Activated T-cell treated with anti-CD3 and anti-CD28 coated beads, Interleukin-2, amount 50 U/mL, for 72 hours (primary cell): ENCODE measurements at regions not wholly inside any gene's neighbourhood (a gene's known extent, or its start where the extent isn't known, plus 50 kb on each side); places are given as distances from the start of the nearest gene placed in this dataset.
"Not testable (repeated sequence)": the region's sequence is repeated elsewhere in the genome, so short reads cannot be mapped to it uniquely, and the experiment has no call there.

Experiments
- ATAC-seq, 2 donors: fragments of 150-1000 bp; cut with Tn5 transposase; replicated peaks in 1 of 2; 2 replicates each; pipeline ENCODE4 v1.10.0; 2021; ENCODE audit warnings: moderate library complexity in 2 of 2, mild to moderate bottlenecking in 1 of 2
- DNase-seq, 2 donors: peaks; one replicate each; pipeline ENCODE4 v3.0.0; 2021 to 2022; ENCODE audit warnings: mixed read lengths in 1 of 2
- H3K27ac Mint-ChIP-seq: one replicate; pipeline ENCODE4 v1.8.0; 2022; ENCODE audit warnings: mild to moderate bottlenecking, moderate library complexity, mixed read lengths
- H3K27me3 Mint-ChIP-seq: one replicate; pipeline ENCODE4 v1.8.0; 2022; ENCODE audit warnings: low read depth, mixed read lengths
- H3K36me3 Mint-ChIP-seq, 2 donors: one replicate each; pipeline ENCODE4 v1.8.0; 2022; ENCODE audit warnings: mixed read lengths in 2 of 2, mild to moderate bottlenecking in 1 of 2; ENCODE audit not compliant: insufficient read depth in 2 of 2
- H3K4me1 Mint-ChIP-seq: one replicate; pipeline ENCODE4 v1.8.0; 2022; ENCODE audit warnings: low read depth, mixed read lengths
- H3K4me3 Mint-ChIP-seq, 2 donors: one replicate each; pipeline ENCODE4 v1.8.0; 2022; ENCODE audit warnings: mild to moderate bottlenecking in 2 of 2, mixed read lengths in 2 of 2, moderate library complexity in 2 of 2
- H3K9me3 Mint-ChIP-seq, 2 donors: one replicate each; pipeline ENCODE4 v1.8.0; 2022; ENCODE audit warnings: mixed read lengths in 2 of 2

GRCh38 chr2:209147981-209148380 is 275.9 kb upstream of the MAP2 start:
- Mint-ChIP-seq H3K4me1 (no peaks in the 10 kb centered on the region), H3K4me3 (no peak overlapping the region), H3K27me3 (no peaks in the 10 kb centered on the region), H3K36me3 (no peaks in the 10 kb centered on the region), H3K9me3 (no peaks in the 10 kb centered on the region), H3K27ac (no peak overlapping the region)
- ATAC-seq (no peak), DNase-seq (no peak)

DNA sequence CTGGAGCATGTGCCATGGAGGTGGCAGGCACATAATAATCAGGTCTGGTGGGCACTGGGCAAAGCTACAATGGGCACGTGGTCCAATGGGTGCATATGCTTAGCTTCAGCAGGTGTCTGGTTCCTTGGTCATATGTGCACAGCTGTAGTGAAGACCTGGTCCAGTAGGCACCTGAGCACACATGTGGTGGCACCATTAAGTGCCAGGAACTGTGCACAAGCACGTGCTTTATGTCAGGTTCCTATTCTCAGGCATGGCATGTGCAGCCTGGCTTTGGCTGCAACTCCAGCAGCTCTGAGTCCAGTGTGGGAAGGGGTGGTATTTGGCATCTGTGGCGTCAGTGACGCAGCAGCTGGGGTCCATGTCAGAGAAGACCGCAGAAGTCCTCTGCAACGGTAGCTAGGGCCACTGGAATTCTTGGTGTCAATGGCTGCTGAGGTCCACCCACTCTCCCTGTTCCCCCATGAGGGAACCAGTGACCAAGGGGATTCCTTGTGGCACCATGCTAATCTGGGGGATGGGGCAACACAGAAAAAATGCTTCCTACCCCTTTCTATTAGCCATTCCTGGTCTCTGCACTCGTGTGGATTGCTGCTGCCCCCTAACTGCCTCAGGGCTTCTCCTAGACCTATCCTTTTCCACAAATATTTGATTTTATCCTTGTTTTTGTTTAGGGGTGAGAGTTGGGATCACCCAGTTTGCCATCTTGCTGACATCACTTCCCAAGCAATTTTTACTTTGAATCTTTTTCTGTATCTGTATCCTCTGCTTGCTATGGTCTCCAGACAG is 262.9 kb upstream of the MAP2 start:
- Mint-ChIP-seq H3K4me3 (no peak overlapping the region), H3K36me3 (no peaks in the 10 kb centered on the region), H3K4me1 (no peaks in the 10 kb centered on the region), H3K9me3 (peaks cover 1 to 3% of the 10 kb centered on the region in 2 donors), H3K27ac (no peak overlapping the region), H3K27me3 (no peaks in the 10 kb centered on the region)
- ATAC-seq (no peak), DNase-seq (no peak)

DNA sequence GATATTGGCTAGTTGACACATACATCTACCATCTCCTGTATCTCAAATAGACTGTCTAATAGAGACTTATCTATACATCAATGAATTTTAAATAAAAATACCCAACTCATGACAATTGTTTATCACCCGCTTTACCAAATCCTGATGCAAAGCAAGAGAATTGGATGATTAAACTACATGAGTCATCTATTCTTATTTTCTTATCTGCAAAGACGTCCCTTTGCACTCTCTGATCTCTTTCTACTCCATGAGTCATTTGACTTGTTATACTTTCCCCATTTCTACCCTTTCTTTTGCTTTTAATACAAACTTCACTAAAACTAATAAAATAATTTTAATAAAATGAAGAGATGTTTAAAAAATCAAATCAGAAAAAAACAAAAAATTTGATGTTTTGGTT is 261.7 kb upstream of the MAP2 start:
- no peak for ATAC-seq
- Mint-ChIP-seq H3K9me3 (peaks cover 1 to 3% of the 10 kb centered on the region in 2 donors), H3K4me3 (no peak overlapping the region)

GRCh38 chr2:209181984-209182383 is 241.9 kb upstream of the MAP2 start:
- Mint-ChIP-seq H3K4me1 (no peaks in the 10 kb centered on the region), H3K27ac (no peak overlapping the region), H3K9me3 (peaks cover 7 to 8% of the 10 kb centered on the region in 2 donors), H3K36me3 (no peaks in the 10 kb centered on the region), H3K4me3 (no peak overlapping the region), H3K27me3 (no peaks in the 10 kb centered on the region)
- DNase-seq (no peak), ATAC-seq (peak in 1 of 2 donors; percentile 68)

More for the DNA sequence above, 261.7 kb upstream of the MAP2 start:
- no peaks in the 10 kb centered on the region for H3K27me3 Mint-ChIP-seq
- H3K36me3 Mint-ChIP-seq = no peaks in the 10 kb centered on the region
- no peak for DNase-seq
- no peak overlapping the region for H3K27ac Mint-ChIP-seq
- no peaks in the 10 kb centered on the region for H3K4me1 Mint-ChIP-seq

DNA sequence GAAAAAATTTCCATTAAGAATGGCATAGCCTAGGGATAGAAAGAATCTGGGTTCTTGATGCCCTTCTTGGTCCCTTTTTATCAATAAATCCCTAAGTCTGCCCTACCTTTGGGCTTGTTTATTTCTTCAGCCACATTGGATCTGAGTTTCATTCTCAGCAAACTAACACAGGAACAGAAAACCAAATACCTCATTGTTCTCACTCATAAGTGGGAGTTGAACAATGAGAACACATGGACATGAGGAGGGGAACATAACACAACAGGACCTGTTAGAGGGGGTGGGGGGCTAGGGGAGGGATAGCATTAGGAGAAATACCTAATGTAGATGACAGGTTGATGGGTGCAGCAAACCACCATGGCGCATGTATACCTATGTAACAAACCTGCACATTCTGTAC is 237.0 kb upstream of the MAP2 start:
- H3K4me3 Mint-ChIP-seq, H3K27ac Mint-ChIP-seq, H3K36me3 Mint-ChIP-seq, ATAC-seq, DNase-seq, H3K9me3 Mint-ChIP-seq, H3K4me1 Mint-ChIP-seq, H3K27me3 Mint-ChIP-seq: not testable (repeated sequence)

- Mint-ChIP-seq H3K4me3 (no peak overlapping the region), H3K27ac (no peak overlapping the region)
- no peak for ATAC-seq
Observed at GRCh38 chr2:209189893-209190292, 234.0 kb upstream of the MAP2 start.

DNA sequence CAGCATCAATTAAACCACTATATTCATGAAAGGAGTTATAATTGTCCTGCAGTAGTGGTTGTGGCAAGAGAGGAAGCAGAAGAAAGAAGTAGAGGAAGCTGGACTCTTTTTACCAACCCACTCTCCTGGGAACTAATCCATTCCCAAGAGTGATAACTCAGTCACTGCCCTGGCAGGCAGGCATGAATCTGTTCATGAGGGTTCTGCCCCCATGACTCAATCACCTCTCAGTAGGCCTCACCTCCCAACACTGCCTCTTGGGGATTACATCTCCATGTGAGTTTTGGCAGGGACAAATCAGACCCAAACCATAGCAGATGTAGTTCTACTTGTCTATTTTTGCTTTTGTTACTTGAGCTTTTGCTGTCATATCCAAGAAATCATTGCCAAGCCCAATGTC is 232.7 kb upstream of the MAP2 start:
- H3K4me1 Mint-ChIP-seq = no peaks in the 10 kb centered on the region
- no peak for DNase-seq
- no peak overlapping the region for H3K27ac Mint-ChIP-seq
- peaks cover 5 to 6% of the 10 kb centered on the region in 2 donors for H3K9me3 Mint-ChIP-seq
- ATAC-seq = no peak
- no peak overlapping the region for H3K4me3 Mint-ChIP-seq
- no peaks in the 10 kb centered on the region for H3K36me3 Mint-ChIP-seq
- H3K27me3 Mint-ChIP-seq = no peaks in the 10 kb centered on the region

More at GRCh38 chr2:209189893-209190292, 234.0 kb upstream of the MAP2 start:
- no peaks in the 10 kb centered on the region for H3K36me3 Mint-ChIP-seq
- H3K4me1 Mint-ChIP-seq = no peaks in the 10 kb centered on the region
- no peaks in the 10 kb centered on the region for H3K27me3 Mint-ChIP-seq
- no peak for DNase-seq
- H3K9me3 Mint-ChIP-seq = peaks cover 5 to 6% of the 10 kb centered on the region in 2 donors

GRCh38 chr2:209194717-209195116 is 229.1 kb upstream of the MAP2 start:
- DNase-seq (no peak), ATAC-seq (no peak)
- no peaks in the 10 kb centered on the region for H3K27me3 Mint-ChIP-seq
- no peak overlapping the region for H3K4me3 Mint-ChIP-seq
- H3K36me3 Mint-ChIP-seq = no peaks in the 10 kb centered on the region
- H3K4me1 Mint-ChIP-seq = no peaks in the 10 kb centered on the region
- peaks cover 5 to 12% of the 10 kb centered on the region in 2 donors for H3K9me3 Mint-ChIP-seq
- no peak overlapping the region for H3K27ac Mint-ChIP-seq

DNA sequence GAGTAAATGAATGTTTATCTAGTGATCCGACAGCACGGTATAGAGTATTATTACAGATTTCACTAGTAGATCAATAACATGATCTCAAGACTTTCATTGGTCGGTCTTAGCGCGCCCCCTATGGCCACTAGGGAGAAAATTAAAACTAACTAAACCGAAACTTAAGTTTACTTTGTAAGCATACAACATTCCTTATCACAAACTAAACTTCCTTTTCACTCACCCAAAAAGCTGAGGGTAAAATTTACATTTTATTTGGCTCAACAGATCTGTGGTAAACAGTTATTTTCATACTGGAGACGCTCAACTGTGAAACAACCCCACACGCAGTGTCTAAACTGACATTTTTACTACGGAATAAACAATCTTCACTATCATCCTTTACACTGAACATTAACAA is 215.6 kb upstream of the MAP2 start:
- Mint-ChIP-seq H3K27ac (no peak overlapping the region), H3K36me3 (no peaks in the 10 kb centered on the region), H3K4me3 (no peak overlapping the region), H3K9me3 (peaks cover 0 to 2% of the 10 kb centered on the region in 2 donors), H3K27me3 (no peaks in the 10 kb centered on the region), H3K4me1 (no peaks in the 10 kb centered on the region)
- DNase-seq = peak; percentile 8 to 19
- no peak for ATAC-seq

- no peaks in the 10 kb centered on the region for H3K4me1 Mint-ChIP-seq
- ATAC-seq = no peak
- H3K9me3 Mint-ChIP-seq = peaks cover 0 to 2% of the 10 kb centered on the region in 2 donors
- DNase-seq = no peak
- H3K27ac Mint-ChIP-seq = no peak overlapping the region
- no peak overlapping the region for H3K4me3 Mint-ChIP-seq
- no peaks in the 10 kb centered on the region for H3K27me3 Mint-ChIP-seq
- H3K36me3 Mint-ChIP-seq = no peaks in the 10 kb centered on the region
Observed at GRCh38 chr2:209209943-209210342, 213.9 kb upstream of the MAP2 start.

- DNase-seq = no peak
- no peaks in the 10 kb centered on the region for H3K4me1 Mint-ChIP-seq
- H3K27me3 Mint-ChIP-seq = no peaks in the 10 kb centered on the region
- no peaks in the 10 kb centered on the region for H3K36me3 Mint-ChIP-seq
- peaks cover 0 to 4% of the 10 kb centered on the region in 2 donors for H3K9me3 Mint-ChIP-seq
- no peak for ATAC-seq
- H3K4me3 Mint-ChIP-seq = no peak overlapping the region
- no peak overlapping the region for H3K27ac Mint-ChIP-seq
Observed at GRCh38 chr2:209230560-209230959, 193.3 kb upstream of the MAP2 start.

- H3K27me3 Mint-ChIP-seq = no peaks in the 10 kb centered on the region
- DNase-seq (no peak), ATAC-seq (no peak)
- no peaks in the 10 kb centered on the region for H3K4me1 Mint-ChIP-seq
- H3K27ac Mint-ChIP-seq = no peak overlapping the region
- no peak overlapping the region for H3K4me3 Mint-ChIP-seq
- H3K9me3 Mint-ChIP-seq = peaks cover 0 to 5% of the 10 kb centered on the region in 2 donors
- no peaks in the 10 kb centered on the region for H3K36me3 Mint-ChIP-seq
Observed at GRCh38 chr2:209236377-209236776, 187.5 kb upstream of the MAP2 start.

DNA sequence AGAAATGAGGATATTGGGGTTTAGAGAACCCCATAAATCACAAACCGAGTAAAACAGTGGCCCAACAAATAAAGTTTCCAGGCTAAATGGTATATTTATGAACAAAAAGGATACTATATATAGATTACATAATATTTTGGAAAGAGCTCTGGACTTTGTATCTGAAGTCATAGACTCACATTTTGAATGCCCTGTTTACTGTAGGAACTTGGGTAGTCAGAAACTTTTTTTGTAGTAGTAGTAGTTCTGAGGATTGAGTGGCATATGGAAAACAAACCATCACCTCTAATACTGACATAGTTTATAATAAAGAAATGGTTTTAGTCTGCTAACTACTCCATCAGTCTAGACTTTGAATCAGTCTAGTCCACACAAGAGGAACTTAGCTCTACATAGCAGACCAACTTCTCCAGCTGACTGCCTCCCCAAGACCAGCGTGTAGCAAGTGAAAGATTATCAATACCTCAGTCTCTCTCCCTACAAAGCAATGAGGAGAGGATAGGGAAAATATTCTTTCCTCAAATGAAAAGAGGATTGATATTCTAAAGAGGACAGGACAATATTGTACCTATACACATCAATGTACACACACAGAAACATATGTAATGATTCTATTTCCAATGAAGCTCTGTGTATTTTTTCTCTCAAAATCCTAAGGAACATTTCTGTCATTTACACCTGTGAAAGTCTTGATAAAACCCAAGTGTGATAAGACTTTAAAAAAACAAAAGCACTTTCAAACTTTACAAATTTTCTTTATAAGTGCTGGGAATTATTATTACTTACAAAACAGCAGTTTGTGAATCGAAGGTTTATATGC is 184.9 kb upstream of the MAP2 start:
- Mint-ChIP-seq H3K4me1 (no peaks in the 10 kb centered on the region), H3K4me3 (no peak overlapping the region), H3K27ac (no peak overlapping the region), H3K9me3 (peaks cover 2 to 13% of the 10 kb centered on the region in 2 donors), H3K27me3 (no peaks in the 10 kb centered on the region), H3K36me3 (no peaks in the 10 kb centered on the region)
- ATAC-seq (no peak), DNase-seq (no peak)
